DOHH2 (cell line): ENCODE measurements at regions not wholly inside any gene's neighbourhood (a gene's known extent, or its start where the extent isn't known, plus 50 kb on each side); places are given as distances from the start of the nearest gene placed in this dataset.

Source experiments
- H3F3A ChIP-seq: fragments of 200-600 bp; sonication (generic), shearing (Covaris generic); 2 replicates; pipeline ENCODE4 v1.6.0; 2016; ENCODE audit warnings: antibody characterized with exemption, mild to moderate bottlenecking; ENCODE audit not compliant: control insufficient read depth, insufficient read depth
- H3K27ac ChIP-seq: fragments of 200-600 bp; sonication (generic); 2 replicates; pipeline ENCODE4 v1.5.1; 2014; ENCODE audit warnings: low read depth, mild to moderate bottlenecking, low read length, moderate library complexity
- H3K27me3 ChIP-seq: fragments of 200-600 bp; sonication (generic); 2 replicates; pipeline ENCODE4 v1.6.1; 2014; ENCODE audit warnings: mild to moderate bottlenecking, low read length, mixed read lengths; ENCODE audit not compliant: control insufficient read depth
- H3K36me3 ChIP-seq: fragments of 200-600 bp; sonication (generic); 2 replicates; pipeline ENCODE4 v1.6.1; 2014; ENCODE audit warnings: mild to moderate bottlenecking, low read length, moderate library complexity, mixed read lengths; ENCODE audit not compliant: control insufficient read depth
- H3K4me1 ChIP-seq: fragments of 200-600 bp; sonication (generic); 2 replicates; pipeline ENCODE4 v1.6.1; 2014; ENCODE audit warnings: mild to moderate bottlenecking, low read length, mixed read lengths; ENCODE audit not compliant: control insufficient read depth
- H3K4me2 ChIP-seq: fragments of 200-600 bp; sonication (generic); 2 replicates; pipeline ENCODE4 v1.6.0; 2014; ENCODE audit warnings: mild to moderate bottlenecking, low read length, moderate library complexity
- H3K4me3 ChIP-seq: fragments of 200-600 bp; sonication (generic); 2 replicates; pipeline ENCODE4 v1.5.1; 2014; ENCODE audit warnings: mild to moderate bottlenecking, low read length, mixed read lengths
- H3K79me2 ChIP-seq: fragments of 200-600 bp; sonication (generic); 2 replicates; pipeline ENCODE4 v1.6.1; 2014; ENCODE audit warnings: mild to moderate bottlenecking, low read length, mixed read lengths; ENCODE audit not compliant: control insufficient read depth
- H3K9me2 ChIP-seq: fragments of 200-600 bp; sonication (generic); replicated peaks from 2 replicates; pipeline ENCODE4 v1.6.1; 2014; ENCODE audit warnings: mild to moderate bottlenecking, low read length, mixed read lengths; ENCODE audit not compliant: control insufficient read depth
- H3K9me3 ChIP-seq: fragments of 200-600 bp; sonication (generic); 2 replicates; pipeline ENCODE4 v1.6.1; 2014; ENCODE audit warnings: antibody characterized with exemption, low read length, mixed read lengths; ENCODE audit not compliant: control insufficient read depth, insufficient read depth
- H4K20me1 ChIP-seq: fragments of 200-600 bp; sonication (generic); 2 replicates; pipeline ENCODE4 v1.6.0; 2014; ENCODE audit warnings: low read depth, mild to moderate bottlenecking, antibody characterized with exemption, low read length, moderate library complexity; ENCODE audit not compliant: control insufficient read depth, insufficient read depth
- CTCF ChIP-seq: fragments of 200-600 bp; sonication (generic); IDR thresholded peaks from one replicate; pipeline ENCODE4 v1.5.1; 2014; ENCODE audit warnings: antibody characterized with exemption, mild to moderate bottlenecking, low read depth, low read length; ENCODE audit not compliant: poor library complexity, severe bottlenecking
- EZH2phosphoT487 ChIP-seq: fragments of 200-600 bp; sonication (generic); IDR thresholded peaks from 2 replicates; pipeline ENCODE4 v1.6.1; 2017; ENCODE audit warnings: borderline replicate concordance, mild to moderate bottlenecking, antibody characterized with exemption, low read length, moderate library complexity, mixed read lengths

DNA sequence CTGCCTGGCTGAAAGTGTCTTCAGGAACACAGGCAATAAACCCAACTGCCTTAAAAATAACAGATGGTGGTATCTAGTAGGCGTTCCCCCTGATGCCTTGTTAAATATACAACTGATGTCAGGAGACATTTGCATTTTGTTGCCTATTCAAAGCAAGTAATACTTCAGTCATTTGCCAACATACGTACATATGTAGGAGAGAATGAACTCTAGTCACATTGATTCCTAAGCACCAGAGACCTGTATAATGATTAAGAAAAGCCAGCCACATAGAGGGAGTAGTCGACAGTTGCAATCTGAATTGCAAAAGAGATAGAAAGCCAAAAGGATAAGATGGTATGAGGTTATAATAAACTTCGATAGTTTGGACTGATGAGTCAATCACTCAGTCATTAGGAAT, 191.0 kb upstream of the EMCN start:
- no peak overlapping the region for H3K4me3 ChIP-seq
- no peaks in the 10 kb centered on the region for H3K27me3 ChIP-seq
- no peaks in the 10 kb centered on the region for H3K9me3 ChIP-seq
- H3K4me2 ChIP-seq = no peak overlapping the region
- H3F3A ChIP-seq = no peaks in the 10 kb centered on the region
- TF ChIP-seq CTCF (no peak), EZH2phosphoT487 (no peak)
- H3K9me2 ChIP-seq = no peaks in the 10 kb centered on the region
- H3K4me1 ChIP-seq = no peaks in the 10 kb centered on the region
- no peaks in the 10 kb centered on the region for H3K36me3 ChIP-seq
- H3K27ac ChIP-seq = no peak overlapping the region
- no peaks in the 10 kb centered on the region for H4K20me1 ChIP-seq
- H3K79me2 ChIP-seq = no peaks in the 10 kb centered on the region

- Histone ChIP-seq H3K27ac (no peak overlapping the region), H3K4me1 (no peaks in the 10 kb centered on the region), H3K27me3 (no peaks in the 10 kb centered on the region), H3K4me3 (no peak overlapping the region), H3K9me3 (no peaks in the 10 kb centered on the region), H3K9me2 (no peaks in the 10 kb centered on the region), H3F3A (no peaks in the 10 kb centered on the region), H3K79me2 (no peaks in the 10 kb centered on the region), H3K4me2 (no peak overlapping the region), H4K20me1 (no peaks in the 10 kb centered on the region), H3K36me3 (no peaks in the 10 kb centered on the region)
- TF ChIP-seq EZH2phosphoT487 (no peak), CTCF (no peak)
Measured at GRCh38 chr4:100707786-100708185, 190.0 kb upstream of the EMCN start.

- no peaks in the 10 kb centered on the region for H3K9me3 ChIP-seq
- no peaks in the 10 kb centered on the region for H3K9me2 ChIP-seq
- no peaks in the 10 kb centered on the region for H4K20me1 ChIP-seq
- H3K4me3 ChIP-seq = no peak overlapping the region
- no peak overlapping the region for H3K27ac ChIP-seq
- no peaks in the 10 kb centered on the region for H3K4me1 ChIP-seq
- TF ChIP-seq EZH2phosphoT487 (no peak), CTCF (no peak)
- no peaks in the 10 kb centered on the region for H3F3A ChIP-seq
- no peak overlapping the region for H3K4me2 ChIP-seq
- no peaks in the 10 kb centered on the region for H3K79me2 ChIP-seq
- no peaks in the 10 kb centered on the region for H3K36me3 ChIP-seq
- no peaks in the 10 kb centered on the region for H3K27me3 ChIP-seq
Measured at GRCh38 chr4:100696531-100696930, 178.7 kb upstream of the EMCN start.

DNA sequence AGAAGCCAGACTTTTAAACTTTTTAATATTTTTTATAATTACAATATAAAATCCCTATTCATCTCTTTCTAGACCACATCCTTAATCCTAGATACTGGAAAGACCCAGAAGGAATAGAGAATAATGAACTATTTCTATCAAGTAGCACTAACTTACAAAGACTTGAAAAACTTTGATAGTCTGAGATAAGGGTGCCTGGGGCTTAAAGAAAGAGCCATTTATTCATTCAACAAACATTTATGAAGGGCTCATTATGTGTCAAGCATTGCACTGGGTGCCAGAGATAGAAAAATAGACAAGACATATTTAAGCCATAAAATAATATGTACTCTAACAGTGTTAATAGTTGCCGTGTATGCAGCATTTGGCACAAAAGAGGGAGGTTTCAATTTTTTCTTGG, 178.0 kb upstream of the EMCN start:
- H3K36me3 ChIP-seq = no peaks in the 10 kb centered on the region
- no peaks in the 10 kb centered on the region for H4K20me1 ChIP-seq
- no peaks in the 10 kb centered on the region for H3K9me2 ChIP-seq
- H3K4me1 ChIP-seq = no peaks in the 10 kb centered on the region
- TF ChIP-seq CTCF (no peak), EZH2phosphoT487 (no peak)
- H3K27me3 ChIP-seq = no peaks in the 10 kb centered on the region
- no peak overlapping the region for H3K4me3 ChIP-seq
- H3K27ac ChIP-seq = no peak overlapping the region
- H3F3A ChIP-seq = no peaks in the 10 kb centered on the region
- no peaks in the 10 kb centered on the region for H3K9me3 ChIP-seq
- no peak overlapping the region for H3K4me2 ChIP-seq
- no peaks in the 10 kb centered on the region for H3K79me2 ChIP-seq
